PC-9 (cell line): ENCODE measurements at regions not wholly inside any gene's neighbourhood (a gene's known extent, or its start where the extent isn't known, plus 50 kb on each side); places are given as distances from the start of the nearest gene placed in this dataset.

Source experiments
- CTCF ChIP-seq: fragments of 200-600 bp; sonication (generic); conservative IDR thresholded peaks from 2 replicates; pipeline ENCODE4 v1.6.1; 2017; ENCODE audit warnings: mixed run types, antibody characterized with exemption, mild to moderate bottlenecking, moderate library complexity
- EZH2 ChIP-seq: fragments of 200-600 bp; sonication (generic); IDR thresholded peaks from 2 replicates; pipeline ENCODE4 v1.8.0; 2017; ENCODE audit warnings: antibody characterized with exemption, low read depth

GRCh38 chr14:25412998-25413397 lies 363.1 kb upstream of the STXBP6 start:
- TF ChIP-seq CTCF, result no peak
- TF ChIP-seq EZH2, result no peak
